A673 (cell line): ENCODE measurements at regions not wholly inside any gene's neighbourhood (a gene's known extent, or its start where the extent isn't known, plus 50 kb on each side); places are given as distances from the start of the nearest gene placed in this dataset.

Source experiments
- BruUV-seq: library from RNA; stranded (reverse); fragments of 400-500 nt; replicated peaks from 2 replicates; lab custom pipeline; 2021; lab: Mats Ljungman, UMichigan
- CTCF ChIA-PET: fragments of 300-600 bp; sonication (Branson Sonifier 250); formaldehyde crosslinking; loops from one replicate; lab custom pipeline; 2022; ENCODE audit warnings: antibody characterized with exemption; lab: Charles Lee
- POLR2A ChIA-PET: fragments of 300-600 bp; sonication (Branson Sonifier 250); formaldehyde crosslinking; loops from one replicate; lab custom pipeline; 2022; ENCODE audit warnings: antibody characterized with exemption; ENCODE audit not compliant: low non-redundant PET; lab: Charles Lee
- DNase-seq: peaks from one replicate; pipeline ENCODE4 v3.0.0-alpha.2; 2015; ENCODE audit warnings: low spot score
- H3K27ac ChIP-seq: fragments of 200-600 bp; sonication (generic); 2 replicates; pipeline ENCODE4 v1.5.1; 2016; ENCODE audit warnings: mixed run types, low read depth, mild to moderate bottlenecking, mixed read lengths, antibody characterized with exemption, low read length; ENCODE audit not compliant: poor library complexity, severe bottlenecking
- H3K27me3 ChIP-seq: fragments of 200-600 bp; sonication (generic); replicated peaks from 2 replicates; pipeline ENCODE4 v1.6.1; 2017; ENCODE audit warnings: mixed run types, low read depth, mild to moderate bottlenecking, mixed read lengths, antibody characterized with exemption, low read length; ENCODE audit not compliant: insufficient read depth, poor library complexity
- H3K36me3 ChIP-seq: fragments of 200-600 bp; sonication (generic); 2 replicates; pipeline ENCODE4 v1.6.1; 2016; ENCODE audit warnings: mixed run types, mild to moderate bottlenecking, mixed read lengths, antibody characterized with exemption, low read length; ENCODE audit not compliant: insufficient read depth, poor library complexity, severe bottlenecking
- H3K4me1 ChIP-seq: fragments of 200-600 bp; sonication (generic); 2 replicates; pipeline ENCODE4 v1.6.1; 2017; ENCODE audit warnings: mixed run types, mild to moderate bottlenecking, mixed read lengths, antibody characterized with exemption, low read length; ENCODE audit not compliant: insufficient read depth, poor library complexity, severe bottlenecking
- H3K4me3 ChIP-seq: fragments of 200-600 bp; sonication (generic); 2 replicates; pipeline ENCODE4 v1.5.1; 2016; ENCODE audit warnings: low read depth, mixed run types, mild to moderate bottlenecking, mixed read lengths, low read length; ENCODE audit not compliant: poor library complexity, severe bottlenecking
- H3K9me3 ChIP-seq: fragments of 200-600 bp; sonication (generic); 2 replicates; pipeline ENCODE4 v1.6.1; 2016; ENCODE audit warnings: mixed run types, low read depth, mild to moderate bottlenecking, mixed read lengths, antibody characterized with exemption, low read length; ENCODE audit not compliant: poor library complexity, severe bottlenecking
- EZH2 ChIP-seq: fragments of 200-600 bp; sonication (generic); IDR thresholded peaks from 2 replicates; pipeline ENCODE4 v1.6.1; 2017; ENCODE audit warnings: borderline replicate concordance, low read depth, mild to moderate bottlenecking, mixed read lengths, antibody characterized with exemption, low read length; ENCODE audit not compliant: poor library complexity, severe bottlenecking
- intact Hi-C: fragments of 100-400 bp; cut with micrococcal nuclease; formaldehyde crosslinking; loops from one replicate; pipeline ENCODE4 v1.10.0; 2022; ENCODE audit not compliant: unreplicated experiment
- TF ChIP-seq, protein P1 (sequence below): fragments of 300-800, 200-600 bp; sonication (generic); conservative IDR thresholded peaks from 2 replicates; pipeline ENCODE4 v1.5.1; 2017; ENCODE audit warnings: low read depth, mild to moderate bottlenecking, antibody characterized with exemption, low read length, moderate library complexity, mixed read lengths

DNA sequence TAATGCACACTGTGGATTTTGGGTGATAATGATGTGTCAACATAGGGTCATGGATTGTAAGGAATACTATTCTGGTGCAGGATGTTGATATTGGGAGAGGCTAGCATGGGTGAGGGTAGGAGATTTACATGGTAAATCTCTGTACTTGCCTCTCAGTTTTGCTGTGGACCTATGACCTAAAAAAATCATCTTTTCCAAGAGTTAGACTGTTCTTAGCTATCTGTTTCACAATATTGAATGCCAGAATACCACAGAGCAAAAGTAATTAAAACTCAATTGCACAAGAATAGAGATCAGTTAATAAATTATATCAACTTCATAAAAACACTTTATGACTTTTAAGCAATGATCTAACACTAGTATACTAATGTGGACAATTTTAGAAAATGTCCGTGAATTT is 651.6 kb downstream of the HTR1A start:
- CTCF ChIA-PET: no interaction called here
- POLR2A ChIA-PET: no interaction called here
- Histone ChIP-seq H3K9me3 (no peaks in the 10 kb centered on the region), H3K27ac (no peak overlapping the region), H3K4me3 (no peak overlapping the region), H3K4me1 (no peaks in the 10 kb centered on the region), H3K36me3 (no peaks in the 10 kb centered on the region), H3K27me3 (peaks cover 5% of the 10 kb centered on the region)
- BruUV-seq: no TSS peak
- TF ChIP-seq, protein P1, sequence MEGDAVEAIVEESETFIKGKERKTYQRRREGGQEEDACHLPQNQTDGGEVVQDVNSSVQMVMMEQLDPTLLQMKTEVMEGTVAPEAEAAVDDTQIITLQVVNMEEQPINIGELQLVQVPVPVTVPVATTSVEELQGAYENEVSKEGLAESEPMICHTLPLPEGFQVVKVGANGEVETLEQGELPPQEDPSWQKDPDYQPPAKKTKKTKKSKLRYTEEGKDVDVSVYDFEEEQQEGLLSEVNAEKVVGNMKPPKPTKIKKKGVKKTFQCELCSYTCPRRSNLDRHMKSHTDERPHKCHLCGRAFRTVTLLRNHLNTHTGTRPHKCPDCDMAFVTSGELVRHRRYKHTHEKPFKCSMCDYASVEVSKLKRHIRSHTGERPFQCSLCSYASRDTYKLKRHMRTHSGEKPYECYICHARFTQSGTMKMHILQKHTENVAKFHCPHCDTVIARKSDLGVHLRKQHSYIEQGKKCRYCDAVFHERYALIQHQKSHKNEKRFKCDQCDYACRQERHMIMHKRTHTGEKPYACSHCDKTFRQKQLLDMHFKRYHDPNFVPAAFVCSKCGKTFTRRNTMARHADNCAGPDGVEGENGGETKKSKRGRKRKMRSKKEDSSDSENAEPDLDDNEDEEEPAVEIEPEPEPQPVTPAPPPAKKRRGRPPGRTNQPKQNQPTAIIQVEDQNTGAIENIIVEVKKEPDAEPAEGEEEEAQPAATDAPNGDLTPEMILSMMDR: no peak
- TF ChIP-seq EZH2: no peak
- DNase-seq: no peak
- intact Hi-C loops: no loop called here

DNA sequence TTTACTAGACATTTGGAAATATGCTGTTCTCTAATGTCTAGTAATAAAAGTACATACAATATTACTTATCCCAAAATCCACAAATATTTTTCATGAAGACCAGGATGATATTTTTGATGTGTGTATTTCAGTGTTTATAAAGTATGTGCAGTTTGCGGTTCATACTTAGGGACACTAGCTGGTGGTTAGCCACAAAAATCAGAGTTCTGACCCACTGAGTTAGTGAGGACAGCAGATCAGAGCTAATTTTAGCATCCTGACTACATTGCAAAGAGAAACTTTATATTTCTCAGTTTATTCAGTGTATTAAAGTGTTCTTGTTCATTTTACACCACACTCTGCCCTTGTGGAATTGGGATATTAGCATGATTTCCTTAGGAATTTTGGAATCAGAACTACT is 655.3 kb downstream of the HTR1A start:
- Histone ChIP-seq H3K27me3 (peaks cover 5% of the 10 kb centered on the region), H3K27ac (no peak overlapping the region), H3K9me3 (no peaks in the 10 kb centered on the region), H3K36me3 (no peaks in the 10 kb centered on the region), H3K4me1 (no peaks in the 10 kb centered on the region), H3K4me3 (no peak overlapping the region)
- ChIA-PET CTCF (no interaction called here), POLR2A (no interaction called here)
- BruUV-seq: no TSS peak
- TF ChIP-seq, protein P1: no peak
- no peak for TF ChIP-seq EZH2
- no peak for DNase-seq
- intact Hi-C loops: no loop called here

DNA sequence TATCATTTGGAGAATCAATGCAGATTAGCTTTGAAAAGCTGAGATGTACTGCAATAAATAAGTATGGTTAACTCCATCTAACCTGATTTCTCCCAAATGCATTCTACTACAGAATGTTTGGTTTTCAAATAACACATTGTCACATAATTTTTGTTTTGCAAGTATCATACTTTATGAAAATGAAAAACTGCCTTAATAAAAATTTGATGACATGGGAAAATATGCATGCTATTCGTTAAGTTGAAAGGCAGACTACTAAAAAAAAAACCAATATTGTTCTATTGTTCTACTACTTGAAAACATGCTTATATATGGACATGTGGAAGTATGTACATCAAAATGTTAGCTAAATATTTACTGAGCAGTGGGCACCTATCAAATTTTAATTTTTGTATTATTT is 668.9 kb downstream of the HTR1A start:
- no TSS peak for BruUV-seq
- H3K27me3 ChIP-seq: no peaks in the 10 kb centered on the region
- POLR2A ChIA-PET: no interaction called here
- no peak overlapping the region for H3K27ac ChIP-seq
- H3K4me3 ChIP-seq: no peak overlapping the region
- CTCF ChIA-PET: no interaction called here
- no peaks in the 10 kb centered on the region for H3K36me3 ChIP-seq
- no peaks in the 10 kb centered on the region for H3K4me1 ChIP-seq
- TF ChIP-seq, protein P1: no peak
- no peak for TF ChIP-seq EZH2
- intact Hi-C loops: no loop called here
- no peaks in the 10 kb centered on the region for H3K9me3 ChIP-seq
- DNase-seq: no peak
